ENCODE measurements at regions not wholly inside any gene's neighbourhood (a gene's known extent, or its start where the extent isn't known, plus 50 kb on each side); places are given as distances from the start of the nearest gene placed in this dataset.
"Not testable (repeated sequence)": the region's sequence is repeated elsewhere in the genome, so short reads cannot be mapped to it uniquely, and the experiment has no call there.

GRCh38 chr2:186085226-186085625, 346.6 kb downstream of the FSIP2 start:
- DNase-seq (ENCODE audit: low spot score), result no peak

GRCh38 chr2:186093174-186093573, 354.6 kb downstream of the FSIP2 start:
- DNase-seq (ENCODE audit: low spot score), result no peak

GRCh38 chr2:186098821-186099220, 360.2 kb downstream of the FSIP2 start:
- no peak for DNase-seq (ENCODE audit: low spot score)

DNA sequence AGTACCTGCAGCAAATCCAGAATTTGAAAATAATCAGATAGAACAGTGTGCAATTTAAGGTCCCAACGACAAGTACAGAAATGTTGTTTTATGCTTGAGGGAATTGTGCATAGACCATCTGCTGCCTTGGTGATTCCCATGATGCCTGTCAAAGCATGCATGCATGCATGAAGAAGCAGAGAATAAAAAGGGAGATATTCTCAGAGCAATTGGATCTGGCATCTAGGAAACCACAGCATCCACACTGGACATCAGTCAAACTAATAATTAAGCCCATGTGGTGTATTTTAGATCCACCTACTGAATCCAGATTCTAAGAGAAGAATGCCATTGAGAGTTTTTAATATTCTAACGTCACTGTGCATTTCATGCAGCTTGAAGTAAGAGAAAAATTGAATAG, 361.2 kb downstream of the FSIP2 start:
- no peak for DNase-seq (ENCODE audit: low spot score)

DNA sequence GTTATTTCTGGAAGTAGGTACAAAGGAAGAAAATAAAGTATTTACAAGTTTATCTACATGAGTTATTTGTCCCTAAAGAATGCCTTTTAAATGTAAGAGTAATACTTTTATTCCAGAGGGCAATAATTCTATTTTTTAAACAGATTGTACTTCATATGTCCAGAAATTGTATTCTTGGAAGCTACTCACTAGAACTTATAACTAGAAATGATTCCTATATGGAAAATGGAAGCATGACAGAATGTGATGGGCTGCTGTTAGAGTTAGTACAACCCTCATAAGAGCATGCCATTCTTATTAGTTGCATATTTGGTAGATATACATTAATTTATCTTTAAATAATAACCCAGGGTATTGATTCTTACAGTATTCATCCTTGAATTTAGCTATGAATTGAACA, 362.0 kb downstream of the FSIP2 start:
- no peak for DNase-seq (ENCODE audit: low spot score)

DNA sequence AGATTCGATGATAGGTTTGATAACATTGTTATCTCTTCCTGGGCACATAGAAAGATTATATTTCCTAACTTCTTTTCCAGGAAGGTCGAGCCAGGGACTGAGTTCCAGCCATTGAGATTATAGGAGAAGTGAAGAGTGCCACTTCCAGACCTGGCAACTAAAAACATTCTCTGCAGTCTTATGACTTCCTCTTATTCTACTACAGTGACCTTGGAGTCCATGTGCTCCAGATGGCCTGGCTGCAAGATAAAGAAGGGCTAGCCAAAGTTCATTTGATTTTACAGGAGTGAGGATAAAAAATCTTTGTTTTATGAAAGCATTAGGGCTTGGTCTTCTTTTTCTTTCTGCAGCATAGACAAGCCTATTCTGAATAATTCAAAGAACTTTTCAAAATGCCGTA, 363.0 kb downstream of the FSIP2 start:
- DNase-seq (ENCODE audit: low spot score), result no peak

GRCh38 chr2:186103276-186103675, 364.7 kb downstream of the FSIP2 start:
- no peak for DNase-seq (ENCODE audit: low spot score)

DNA sequence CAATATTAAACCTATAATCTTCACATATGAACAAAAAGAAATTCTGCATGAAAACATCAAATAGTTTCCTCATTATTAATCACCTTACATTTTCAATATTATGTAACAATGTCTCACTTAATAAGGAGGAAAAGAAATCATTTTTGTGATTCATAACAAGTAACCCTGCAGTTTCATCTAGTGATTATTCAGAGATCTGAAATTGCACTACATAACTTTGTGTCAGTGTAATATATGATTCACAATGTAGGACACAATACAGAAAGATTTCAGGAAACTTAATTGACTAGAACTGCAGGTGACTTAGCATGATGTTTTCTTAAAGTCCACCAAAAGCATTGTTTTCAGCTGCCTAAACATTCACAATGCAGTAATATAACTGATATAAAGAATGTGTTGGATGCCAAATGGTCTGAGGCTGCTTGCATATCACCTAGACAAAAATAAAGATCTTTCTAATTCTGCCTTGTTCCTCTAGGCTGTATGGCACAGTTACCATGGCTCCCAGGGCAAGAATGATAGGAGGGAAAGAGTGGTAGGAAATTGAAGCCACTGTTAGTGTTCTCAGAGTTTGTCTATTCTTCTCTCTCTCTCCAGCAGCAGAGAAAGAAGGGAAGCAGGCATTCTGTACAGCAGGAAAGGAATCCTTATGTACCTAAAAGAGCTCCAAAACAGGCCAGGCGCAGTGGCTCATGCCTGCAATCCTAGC, 366.6 kb downstream of the FSIP2 start:
- DNase-seq (ENCODE audit: low spot score), result no peak

- no peak for DNase-seq (ENCODE audit: low spot score)
These were observed 369.9 kb downstream of the FSIP2 start for GRCh38 chr2:186108470-186108869.

- DNase-seq (ENCODE audit: low spot score), result no peak
These were observed 372.8 kb upstream of the ZC3H15 start for GRCh38 chr2:186113284-186113683.

DNA sequence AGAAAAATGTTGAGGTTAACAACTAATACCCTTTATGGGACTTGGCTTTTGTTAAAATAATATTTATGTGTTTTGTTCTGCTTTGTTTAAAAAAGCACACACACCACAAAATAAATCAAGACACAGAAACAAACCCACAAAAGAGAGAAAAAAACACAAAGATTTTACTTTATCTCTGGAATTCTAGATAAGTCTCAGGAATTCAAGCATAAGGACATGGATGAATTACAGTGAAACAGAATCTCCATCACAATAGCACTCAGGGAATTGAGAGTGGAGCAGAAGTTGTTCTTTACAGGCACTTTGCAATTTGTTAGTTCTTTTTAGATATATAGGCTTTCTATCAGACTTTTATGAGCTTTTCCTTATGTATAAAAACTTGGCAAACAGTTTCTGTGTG, 360.9 kb upstream of the ZC3H15 start:
- no peak for DNase-seq (ENCODE audit: low spot score)

DNA sequence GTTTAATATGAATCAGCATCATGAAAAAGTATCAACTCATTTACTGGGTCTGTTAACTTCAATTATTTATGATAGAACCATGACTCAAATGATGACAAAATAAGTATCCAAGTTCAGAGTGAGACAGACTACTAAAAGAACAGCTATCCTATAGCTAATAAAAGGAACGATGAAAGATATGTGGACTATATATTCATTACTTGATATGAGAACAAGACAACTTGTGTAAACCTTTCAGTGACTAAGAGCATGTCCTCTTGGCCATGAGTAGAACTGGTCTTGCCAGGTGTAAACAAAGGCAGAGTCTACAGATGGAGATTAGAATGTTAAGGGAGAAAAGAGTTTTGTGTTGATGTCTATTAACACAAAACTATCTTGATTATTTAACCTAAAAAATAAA, 360.4 kb upstream of the ZC3H15 start:
- no peak for DNase-seq (ENCODE audit: low spot score)

DNA sequence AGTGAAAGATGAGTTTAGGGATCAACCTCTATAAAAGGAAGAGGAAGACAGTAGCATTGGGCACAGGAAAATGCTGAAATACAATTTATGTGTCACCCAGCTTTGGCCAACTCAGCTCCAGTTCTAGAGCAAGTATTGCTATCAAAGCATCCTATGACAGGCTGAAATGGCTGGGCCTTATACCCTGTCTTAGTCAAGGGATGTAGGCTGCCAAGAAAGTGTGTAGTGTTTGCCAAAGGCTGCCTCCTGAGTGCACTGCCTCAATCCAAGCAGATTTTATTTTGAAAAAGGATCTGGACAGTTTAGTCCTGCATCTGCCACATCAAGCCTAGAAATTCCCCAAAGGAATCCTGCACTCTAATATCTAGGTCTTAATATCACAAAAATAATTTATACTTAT, 359.9 kb upstream of the ZC3H15 start:
- DNase-seq (ENCODE audit: low spot score), result no peak

DNA sequence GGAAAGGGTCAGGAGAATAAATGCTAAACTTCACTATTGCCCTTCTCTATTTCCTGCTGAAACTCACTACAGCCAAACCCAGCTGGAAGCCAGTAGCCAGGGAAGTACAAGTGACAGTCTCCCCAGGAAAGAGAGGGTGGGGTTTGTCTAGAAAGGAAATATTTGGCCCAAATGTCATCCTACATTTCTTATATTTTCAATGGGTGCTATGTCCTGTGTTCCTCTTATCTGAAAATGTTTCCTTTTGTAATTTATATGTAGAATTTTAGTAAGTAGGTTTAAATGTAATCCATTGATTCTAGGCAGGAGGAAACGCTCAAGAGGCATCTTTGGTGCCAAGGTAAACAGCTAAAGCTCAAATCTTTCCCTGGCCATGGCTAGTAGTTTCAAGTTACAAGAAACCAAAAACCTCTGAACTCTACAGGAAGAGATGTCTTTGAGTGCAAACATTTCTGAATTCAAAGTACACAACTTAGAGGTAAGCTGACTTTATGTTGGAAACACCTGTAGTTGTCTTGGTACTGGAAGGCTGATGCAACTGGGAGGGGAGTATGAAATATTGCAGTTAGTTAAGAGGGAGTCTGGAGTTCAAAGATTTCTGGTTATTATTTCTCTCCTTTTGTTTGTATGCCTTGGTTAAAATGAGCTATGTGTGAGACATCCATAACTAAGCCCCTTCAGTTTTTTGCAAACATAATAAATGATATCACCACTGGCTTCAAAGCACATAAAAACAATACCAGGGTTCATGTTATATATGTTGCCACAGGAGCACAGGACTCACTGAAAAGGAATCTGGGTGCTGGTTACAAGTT, 356.1 kb upstream of the ZC3H15 start:
- no peak for DNase-seq (ENCODE audit: low spot score)

DNA sequence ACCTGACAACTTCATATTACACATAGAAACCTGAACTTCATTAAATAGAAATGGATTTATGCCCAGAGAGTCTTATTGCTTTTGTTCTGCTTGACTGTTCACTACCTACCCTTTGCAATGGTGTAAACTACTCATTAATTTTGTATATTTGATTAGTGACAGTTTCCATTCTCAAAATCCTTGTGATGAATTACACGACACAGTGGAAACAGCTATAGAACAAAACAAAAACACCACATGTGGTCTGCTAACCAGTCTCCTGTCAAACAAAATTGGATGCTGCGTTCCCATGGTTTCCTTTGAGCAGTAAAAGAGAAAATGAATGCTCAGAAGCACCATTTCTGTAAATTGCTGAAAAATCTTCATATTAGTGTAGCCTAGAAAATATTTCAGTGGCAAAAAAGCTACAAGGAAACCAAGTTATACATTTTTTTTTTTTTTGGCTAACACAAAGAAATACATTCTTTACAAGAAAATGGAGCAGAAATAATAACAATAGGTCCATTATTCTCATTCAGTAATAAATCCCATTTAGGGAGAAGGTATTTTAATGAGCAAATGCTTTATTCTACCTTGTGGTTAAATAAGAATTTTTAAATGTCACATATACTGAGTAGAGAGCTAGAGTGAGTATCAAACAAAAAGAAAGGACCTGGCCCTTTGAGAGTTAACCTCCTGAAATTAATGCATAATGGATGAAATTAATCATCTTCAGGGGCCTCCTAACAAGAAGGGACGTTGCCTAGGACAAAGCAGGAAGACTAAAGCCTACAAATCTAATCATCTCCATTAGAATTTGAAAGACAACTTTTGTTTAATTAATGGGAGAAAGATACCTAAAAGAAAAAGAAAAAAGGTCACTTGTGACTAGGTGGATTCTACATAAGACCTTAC, 355.1 kb upstream of the ZC3H15 start:
- peak; percentile 23 for DNase-seq (ENCODE audit: low spot score)

DNA sequence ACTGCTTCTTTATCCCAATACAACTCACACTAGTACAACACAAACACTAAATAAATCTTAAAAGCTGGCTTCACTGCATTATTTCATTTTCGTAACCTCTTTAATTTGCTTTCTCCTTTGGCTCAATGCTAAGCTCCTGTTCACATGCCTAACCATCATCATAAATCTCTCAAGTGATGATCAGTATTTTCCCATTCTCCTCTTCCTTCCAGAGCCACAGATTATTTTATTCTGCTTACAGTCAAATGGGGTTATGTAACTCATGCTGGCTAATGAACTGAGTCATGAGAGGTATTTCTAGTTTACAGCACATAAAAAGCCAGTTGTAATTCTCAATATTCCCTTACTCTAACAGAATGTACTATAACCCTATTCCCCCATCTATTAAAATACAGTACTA, 350.4 kb upstream of the ZC3H15 start:
- no peak for DNase-seq (ENCODE audit: low spot score)

- DNase-seq (ENCODE audit: low spot score), result no peak
These were observed 349.2 kb upstream of the ZC3H15 start for GRCh38 chr2:186136860-186137259.

DNA sequence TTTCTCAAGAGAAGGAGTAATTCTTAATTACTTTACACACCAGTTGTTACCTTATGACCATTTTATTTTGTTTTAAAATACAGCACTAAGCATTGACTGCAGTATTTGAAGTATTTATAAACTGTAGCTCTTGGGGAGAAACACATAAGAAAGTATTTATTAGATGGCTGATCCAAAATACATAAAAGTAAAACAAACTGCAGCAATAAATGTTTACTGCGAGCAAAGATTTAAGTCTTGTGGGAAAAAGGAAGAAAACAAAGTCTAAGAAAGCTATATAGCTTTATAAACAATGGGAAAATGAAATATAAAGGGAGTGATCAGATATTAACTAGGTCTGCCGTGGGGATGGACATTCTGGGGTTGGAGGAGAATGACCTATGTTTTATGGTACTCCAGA, 347.2 kb upstream of the ZC3H15 start:
- DNase-seq (ENCODE audit: low spot score), result no peak

DNA sequence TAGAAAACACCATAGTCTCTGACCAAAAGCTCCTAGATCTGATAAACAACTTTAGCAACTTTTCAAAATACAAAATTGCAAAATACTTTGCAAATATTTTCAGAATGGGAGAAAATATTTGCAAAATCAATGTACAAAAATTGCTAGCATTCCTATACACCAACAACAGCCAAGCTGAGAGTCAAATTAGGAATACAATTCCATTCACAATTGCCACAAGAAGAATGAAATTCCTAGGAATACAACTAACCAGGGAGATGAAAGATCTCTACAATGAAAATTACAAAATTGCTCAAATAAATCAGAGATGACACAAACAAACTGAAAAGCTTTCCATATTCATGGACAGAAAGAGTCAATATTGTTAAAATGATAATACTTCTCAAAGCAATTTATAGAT, 327.0 kb upstream of the ZC3H15 start:
- DNase-seq (ENCODE audit: low spot score), result no peak

DNA sequence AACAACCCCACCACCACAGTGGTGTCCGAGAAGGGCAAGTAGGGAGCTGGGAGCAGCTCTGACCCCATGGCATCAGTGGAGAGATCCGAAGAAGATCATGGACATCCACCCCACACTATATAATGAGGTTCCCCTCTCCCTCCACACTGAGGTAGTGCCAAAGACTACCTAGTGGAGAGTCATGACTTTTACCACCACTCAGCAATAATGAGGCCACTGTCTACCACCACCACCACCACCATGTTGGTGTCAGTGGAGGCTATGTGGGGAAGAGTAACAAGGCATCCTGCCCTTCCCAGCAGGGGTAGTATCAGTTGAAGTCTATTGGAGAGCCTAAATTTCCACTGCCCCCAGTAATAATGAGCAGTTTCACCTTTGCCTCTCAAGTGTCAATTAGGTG, 321.7 kb upstream of the ZC3H15 start:
- no peak for DNase-seq (ENCODE audit: low spot score)

GRCh38 chr2:186170693-186171092, 315.4 kb upstream of the ZC3H15 start:
- DNase-seq (ENCODE audit: low spot score), result no peak

DNA sequence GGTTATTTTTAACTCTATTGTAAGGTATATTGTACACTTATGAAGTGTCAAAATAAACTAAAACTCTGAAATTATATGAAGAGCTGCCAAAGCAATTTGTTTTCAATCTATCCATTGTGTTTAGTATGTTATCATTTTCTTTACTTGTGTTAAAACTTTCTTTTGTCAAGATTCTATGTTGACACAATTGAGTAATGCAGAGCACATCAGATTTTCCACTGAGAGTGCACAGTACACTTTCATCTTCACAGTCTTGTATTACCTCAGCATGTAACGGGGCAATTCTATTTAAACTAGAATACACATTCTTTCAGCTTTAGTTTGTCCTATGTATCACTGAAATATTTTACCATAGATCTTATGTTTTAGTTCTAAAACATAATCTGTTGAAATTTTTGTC, 304.4 kb upstream of the ZC3H15 start:
- DNase-seq (ENCODE audit: low spot score), result no peak

GRCh38 chr2:186182366-186182765, 303.7 kb upstream of the ZC3H15 start:
- not testable (repeated sequence) for DNase-seq (ENCODE audit: low spot score)
